ENCODE measurements at regions not wholly inside any gene's neighbourhood (a gene's known extent, or its start where the extent isn't known, plus 50 kb on each side); places are given as distances from the start of the nearest gene placed in this dataset.
"Not testable (repeated sequence)": the region's sequence is repeated elsewhere in the genome, so short reads cannot be mapped to it uniquely, and the experiment has no call there.

DNA sequence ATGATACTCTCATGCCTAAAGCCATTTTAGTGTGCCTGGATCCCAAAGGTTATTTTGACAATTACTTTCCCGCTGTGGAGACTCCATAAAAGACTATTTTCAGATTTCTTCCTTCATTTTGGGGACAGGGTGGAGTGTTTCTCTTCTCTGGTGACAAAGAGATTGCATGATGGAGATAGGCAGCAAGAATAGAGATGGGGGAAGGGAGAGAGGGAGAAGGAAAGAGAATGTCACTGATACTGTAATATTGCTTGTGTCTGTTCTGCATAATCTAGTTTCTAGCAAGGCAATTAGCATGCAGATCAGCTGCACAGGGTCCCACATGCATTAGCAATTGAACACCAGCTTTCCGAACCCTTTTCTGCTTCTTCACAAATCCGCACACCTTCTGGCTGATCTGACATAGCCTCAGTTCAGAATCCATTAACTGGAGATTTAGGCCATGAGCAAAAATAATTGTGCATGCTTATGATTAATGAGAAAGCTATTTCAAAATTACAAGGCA, 222.4 kb downstream of the OXSM start:
- Histone ChIP-seq H3K4me1 (ENCODE audit: low read length) (no peaks in the 10 kb centered on the region), H3K27me3 (ENCODE audit: low read depth, low read length) (no peaks in the 10 kb centered on the region), H3K27ac (ENCODE audit: low read length) (no peak overlapping the region), H2AFZ (ENCODE audit: low read depth, low read length) (no peak overlapping the region), H3K4me3 (ENCODE audit: low read length) (no peak overlapping the region), H3K9ac (ENCODE audit: low read length) (no peak overlapping the region), H4K20me1 (ENCODE audit: insufficient read depth, low read length) (no peaks in the 10 kb centered on the region), H3K4me2 (ENCODE audit: low read length) (no peak overlapping the region), H3K9me3 (ENCODE audit: insufficient read depth, low read length) (no peaks in the 10 kb centered on the region), H3K79me2 (ENCODE audit: low read length) (no peaks in the 10 kb centered on the region), H3K36me3 (replicated peaks; ENCODE audit: low read depth, low read length) (no peaks in the 10 kb centered on the region)
- TF ChIP-seq, protein P1, sequence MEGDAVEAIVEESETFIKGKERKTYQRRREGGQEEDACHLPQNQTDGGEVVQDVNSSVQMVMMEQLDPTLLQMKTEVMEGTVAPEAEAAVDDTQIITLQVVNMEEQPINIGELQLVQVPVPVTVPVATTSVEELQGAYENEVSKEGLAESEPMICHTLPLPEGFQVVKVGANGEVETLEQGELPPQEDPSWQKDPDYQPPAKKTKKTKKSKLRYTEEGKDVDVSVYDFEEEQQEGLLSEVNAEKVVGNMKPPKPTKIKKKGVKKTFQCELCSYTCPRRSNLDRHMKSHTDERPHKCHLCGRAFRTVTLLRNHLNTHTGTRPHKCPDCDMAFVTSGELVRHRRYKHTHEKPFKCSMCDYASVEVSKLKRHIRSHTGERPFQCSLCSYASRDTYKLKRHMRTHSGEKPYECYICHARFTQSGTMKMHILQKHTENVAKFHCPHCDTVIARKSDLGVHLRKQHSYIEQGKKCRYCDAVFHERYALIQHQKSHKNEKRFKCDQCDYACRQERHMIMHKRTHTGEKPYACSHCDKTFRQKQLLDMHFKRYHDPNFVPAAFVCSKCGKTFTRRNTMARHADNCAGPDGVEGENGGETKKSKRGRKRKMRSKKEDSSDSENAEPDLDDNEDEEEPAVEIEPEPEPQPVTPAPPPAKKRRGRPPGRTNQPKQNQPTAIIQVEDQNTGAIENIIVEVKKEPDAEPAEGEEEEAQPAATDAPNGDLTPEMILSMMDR (IDR thresholded peaks at IDR 0.05; ENCODE audit: low read depth, low read length), result no peak
- no peak for TF ChIP-seq EZH2phosphoT487 (IDR thresholded peaks at IDR 0.05; ENCODE audit: low read depth)

DNA sequence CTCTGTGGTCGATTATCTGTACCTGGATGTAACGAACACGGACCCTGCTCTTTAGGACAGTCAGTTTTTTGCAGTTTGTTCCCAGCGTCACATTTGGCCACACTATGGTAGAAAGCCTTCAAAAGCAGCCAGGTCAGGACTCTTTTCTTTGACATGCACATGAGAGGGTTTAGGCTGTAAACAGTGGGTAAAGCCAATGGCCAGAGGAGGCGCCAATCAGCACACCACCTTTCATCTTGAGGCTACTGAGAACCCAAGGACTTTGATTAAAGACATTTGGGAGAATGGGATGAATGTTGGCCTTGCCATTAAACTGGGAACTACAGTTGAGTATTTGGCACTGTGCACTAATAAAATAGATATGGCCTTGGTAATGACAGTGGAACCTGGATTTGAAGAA, 225.9 kb downstream of the OXSM start:
- TF ChIP-seq, protein P1 (IDR thresholded peaks at IDR 0.05; ENCODE audit: low read depth, low read length), result peak; percentile 18
- TF ChIP-seq EZH2phosphoT487 (IDR thresholded peaks at IDR 0.05; ENCODE audit: low read depth), result no peak
- no peak overlapping the region for H3K4me3 ChIP-seq (ENCODE audit: low read length)
- H3K9me3 ChIP-seq (ENCODE audit: insufficient read depth, low read length), result no peaks in the 10 kb centered on the region
- no peaks in the 10 kb centered on the region for H3K79me2 ChIP-seq (ENCODE audit: low read length)
- no peaks in the 10 kb centered on the region for H3K36me3 ChIP-seq (replicated peaks; ENCODE audit: low read depth, low read length)
- H3K27me3 ChIP-seq (ENCODE audit: low read depth, low read length), result no peaks in the 10 kb centered on the region
- no peak overlapping the region for H3K9ac ChIP-seq (ENCODE audit: low read length)
- no peaks in the 10 kb centered on the region for H4K20me1 ChIP-seq (ENCODE audit: insufficient read depth, low read length)
- no peak overlapping the region for H3K4me2 ChIP-seq (ENCODE audit: low read length)
- no peak overlapping the region for H3K27ac ChIP-seq (ENCODE audit: low read length)
- no peak overlapping the region for H2AFZ ChIP-seq (ENCODE audit: low read depth, low read length)
- H3K4me1 ChIP-seq (ENCODE audit: low read length), result no peaks in the 10 kb centered on the region

DNA sequence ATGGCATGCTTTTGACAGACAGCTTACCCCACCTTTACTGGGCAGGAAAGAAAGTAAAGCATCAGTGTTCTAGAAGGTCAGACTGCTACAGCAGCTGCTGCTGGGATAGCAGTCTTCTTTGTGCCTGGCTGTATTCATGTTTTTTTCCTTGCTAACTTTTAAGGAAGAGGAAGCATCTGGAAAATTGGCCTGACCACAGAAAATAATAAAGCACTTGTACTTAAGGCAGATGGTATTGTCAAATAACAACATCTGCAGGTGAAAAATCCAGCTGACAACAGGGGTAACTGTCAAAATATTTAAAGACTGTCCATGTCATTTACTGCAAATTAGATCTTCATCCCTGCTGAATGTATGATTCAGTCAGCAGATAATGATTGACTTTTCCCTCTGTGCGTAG, 229.0 kb downstream of the OXSM start:
- Histone ChIP-seq H3K4me1 (ENCODE audit: low read length) (no peaks in the 10 kb centered on the region), H3K9me3 (ENCODE audit: insufficient read depth, low read length) (no peaks in the 10 kb centered on the region), H3K4me3 (ENCODE audit: low read length) (no peak overlapping the region), H4K20me1 (ENCODE audit: insufficient read depth, low read length) (no peaks in the 10 kb centered on the region), H2AFZ (ENCODE audit: low read depth, low read length) (no peak overlapping the region), H3K27me3 (ENCODE audit: low read depth, low read length) (no peaks in the 10 kb centered on the region), H3K4me2 (ENCODE audit: low read length) (no peak overlapping the region), H3K27ac (ENCODE audit: low read length) (no peak overlapping the region), H3K36me3 (replicated peaks; ENCODE audit: low read depth, low read length) (no peaks in the 10 kb centered on the region), H3K79me2 (ENCODE audit: low read length) (no peaks in the 10 kb centered on the region), H3K9ac (ENCODE audit: low read length) (no peak overlapping the region)
- TF ChIP-seq, protein P1 (IDR thresholded peaks at IDR 0.05; ENCODE audit: low read depth, low read length), result no peak
- no peak for TF ChIP-seq EZH2phosphoT487 (IDR thresholded peaks at IDR 0.05; ENCODE audit: low read depth)

DNA sequence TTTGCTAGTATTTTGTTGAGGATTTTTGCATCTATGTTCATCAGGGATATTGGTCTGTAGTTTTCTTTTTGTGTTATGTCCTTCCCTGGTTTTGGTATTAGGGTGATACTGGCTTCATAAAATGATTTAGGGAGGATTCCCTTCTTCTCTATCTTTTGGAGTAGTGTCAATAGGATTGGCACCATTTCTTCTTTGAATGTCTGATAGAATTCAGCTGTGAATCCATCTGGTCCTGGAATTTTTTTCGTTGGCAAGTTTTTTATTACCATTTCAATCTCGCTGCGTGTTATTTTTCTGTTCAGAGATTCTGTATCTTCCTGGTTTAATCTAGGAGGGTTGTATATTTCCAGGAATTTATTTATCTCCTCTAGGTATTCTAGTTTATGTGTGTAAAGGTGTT, 234.3 kb downstream of the OXSM start:
- not testable (repeated sequence) for H3K4me1 ChIP-seq (ENCODE audit: low read length); H3K9ac ChIP-seq (ENCODE audit: low read length); H3K4me2 ChIP-seq (ENCODE audit: low read length); H3K9me3 ChIP-seq (ENCODE audit: insufficient read depth, low read length); H3K4me3 ChIP-seq (ENCODE audit: low read length); H3K79me2 ChIP-seq (ENCODE audit: low read length); H3K36me3 ChIP-seq (replicated peaks; ENCODE audit: low read depth, low read length); H3K27ac ChIP-seq (ENCODE audit: low read length); H4K20me1 ChIP-seq (ENCODE audit: insufficient read depth, low read length); H3K27me3 ChIP-seq (ENCODE audit: low read depth, low read length); H2AFZ ChIP-seq (ENCODE audit: low read depth, low read length)

DNA sequence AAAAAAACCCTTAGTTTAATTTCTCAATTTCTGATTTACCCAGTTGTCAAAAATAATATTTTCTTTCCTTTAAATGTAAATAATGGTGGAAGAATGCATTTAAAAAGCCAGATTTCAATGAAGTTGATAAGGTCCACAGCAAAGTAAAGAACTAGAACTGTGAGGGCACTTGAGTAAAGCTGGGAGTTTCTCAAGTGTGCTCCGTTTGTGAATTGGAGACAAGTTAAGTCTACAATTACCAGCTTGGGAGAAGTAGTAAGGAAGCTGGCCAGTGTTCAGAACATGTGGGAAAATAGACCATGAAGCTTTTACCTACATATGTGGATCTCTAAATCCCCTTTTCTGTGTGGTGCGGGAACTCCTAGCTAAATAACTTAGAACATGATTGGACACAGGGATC, 239.4 kb downstream of the OXSM start:
- Histone ChIP-seq H3K79me2 (ENCODE audit: low read length) (no peaks in the 10 kb centered on the region), H3K4me2 (ENCODE audit: low read length) (no peak overlapping the region), H3K4me1 (ENCODE audit: low read length) (no peaks in the 10 kb centered on the region), H3K4me3 (ENCODE audit: low read length) (no peak overlapping the region), H4K20me1 (ENCODE audit: insufficient read depth, low read length) (no peaks in the 10 kb centered on the region), H3K27ac (ENCODE audit: low read length) (no peak overlapping the region), H3K9me3 (ENCODE audit: insufficient read depth, low read length) (no peaks in the 10 kb centered on the region), H2AFZ (ENCODE audit: low read depth, low read length) (no peak overlapping the region), H3K36me3 (replicated peaks; ENCODE audit: low read depth, low read length) (no peaks in the 10 kb centered on the region), H3K27me3 (ENCODE audit: low read depth, low read length) (no peaks in the 10 kb centered on the region), H3K9ac (ENCODE audit: low read length) (no peak overlapping the region)
- TF ChIP-seq, protein P1 (IDR thresholded peaks at IDR 0.05; ENCODE audit: low read depth, low read length), result no peak
- no peak for TF ChIP-seq EZH2phosphoT487 (IDR thresholded peaks at IDR 0.05; ENCODE audit: low read depth)

DNA sequence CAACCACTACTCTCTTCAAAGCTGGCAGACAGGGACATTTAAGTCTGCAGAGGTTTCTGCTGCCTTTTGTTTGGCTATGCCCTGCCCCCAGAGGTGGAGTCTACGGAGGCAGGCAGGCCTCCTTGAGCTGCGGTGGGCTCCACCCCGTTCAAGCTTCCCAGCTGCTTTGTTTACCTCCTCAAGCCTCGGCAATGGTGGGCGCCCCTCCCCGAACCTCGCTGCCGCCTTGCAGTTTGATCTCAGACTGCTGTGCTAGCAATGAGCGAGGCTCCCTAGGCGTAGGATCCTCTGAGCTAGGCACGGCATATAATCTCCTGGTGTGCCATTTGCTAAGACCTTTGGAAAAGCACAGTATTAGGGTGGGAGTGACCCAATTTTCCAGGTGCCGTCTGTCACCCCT, 252.2 kb downstream of the OXSM start:
- not testable (repeated sequence) for H3K4me2 ChIP-seq (ENCODE audit: low read length); H3K36me3 ChIP-seq (replicated peaks; ENCODE audit: low read depth, low read length); H3K9me3 ChIP-seq (ENCODE audit: insufficient read depth, low read length); H3K27ac ChIP-seq (ENCODE audit: low read length); H3K9ac ChIP-seq (ENCODE audit: low read length); H3K79me2 ChIP-seq (ENCODE audit: low read length); H4K20me1 ChIP-seq (ENCODE audit: insufficient read depth, low read length); H3K4me3 ChIP-seq (ENCODE audit: low read length); H3K4me1 ChIP-seq (ENCODE audit: low read length); H3K27me3 ChIP-seq (ENCODE audit: low read depth, low read length); H2AFZ ChIP-seq (ENCODE audit: low read depth, low read length)

Measured in OCI-LY3 (cell line).